HFFc6 (cell line): ENCODE measurements at regions not wholly inside any gene's neighbourhood (a gene's known extent, or its start where the extent isn't known, plus 50 kb on each side); places are given as distances from the start of the nearest gene placed in this dataset.

ENCODE experiments used
- DNase-seq: peaks from one replicate; pipeline ENCODE4 v3.0.0-alpha.2; 2018
- H3K27ac Mint-ChIP-seq: 2 replicates; pipeline ENCODE4 v1.8.0; 2020; ENCODE audit warnings: mild to moderate bottlenecking, mixed read lengths
- H3K27me3 Mint-ChIP-seq: 2 replicates; pipeline ENCODE4 v1.8.0; 2021; ENCODE audit warnings: mild to moderate bottlenecking, moderate library complexity, mixed read lengths; ENCODE audit not compliant: insufficient read depth
- H3K36me3 Mint-ChIP-seq: 2 replicates; pipeline ENCODE4 v1.8.0; 2021; ENCODE audit warnings: low read depth, mixed read lengths
- H3K4me1 Mint-ChIP-seq: 2 replicates; pipeline ENCODE4 v1.8.0; 2020; ENCODE audit warnings: low read depth, mixed read lengths
- H3K4me3 Mint-ChIP-seq: 2 replicates; pipeline ENCODE4 v1.8.0; 2020; ENCODE audit warnings: mild to moderate bottlenecking, moderate library complexity, mixed read lengths
- H3K9me3 Mint-ChIP-seq: 2 replicates; pipeline ENCODE4 v1.8.0; 2020; ENCODE audit warnings: mild to moderate bottlenecking, mixed read lengths
- CTCF ChIP-seq: fragments of 200-600 bp; sonication (generic); IDR thresholded peaks from 2 replicates; pipeline ENCODE4 v1.5.0; 2021; ENCODE audit warnings: antibody characterized with exemption, mild to moderate bottlenecking

- DNase-seq: no peak
- H3K4me3 Mint-ChIP-seq: no peak overlapping the region
- H3K27me3 Mint-ChIP-seq: peaks cover 41% of the 10 kb centered on the region
- TF ChIP-seq CTCF: no peak
- peaks cover 10% of the 10 kb centered on the region; the same call in 1 of the 2 replicates for H3K36me3 Mint-ChIP-seq
- H3K27ac Mint-ChIP-seq: no peak overlapping the region
- peaks cover 24% of the 10 kb centered on the region for H3K9me3 Mint-ChIP-seq
- 0 out of 2 replicates have a peak, but pooled peaks cover 4% of the 10 kb centered on the region for H3K4me1 Mint-ChIP-seq
Observed at GRCh38 chr4:4749137-4749536, 110.3 kb upstream of the MSX1 start.

GRCh38 chr4:4746444-4746843 is 113.0 kb upstream of the MSX1 start:
- Mint-ChIP-seq H3K27me3 (peaks cover 27% of the 10 kb centered on the region), H3K27ac (no peak overlapping the region), H3K4me1 (no peaks in the 10 kb centered on the region), H3K36me3 (peaks cover 10% of the 10 kb centered on the region; the same call in 1 of the 2 replicates), H3K9me3 (peaks cover 24% of the 10 kb centered on the region), H3K4me3 (no peak overlapping the region)
- DNase-seq: no peak
- no peak for TF ChIP-seq CTCF

- Mint-ChIP-seq H3K4me1 (no peaks in the 10 kb centered on the region), H3K4me3 (no peak overlapping the region), H3K36me3 (no peaks in the 10 kb centered on the region), H3K27ac (no peak overlapping the region), H3K9me3 (peaks cover 4% of the 10 kb centered on the region; the same call in 1 of the 2 replicates), H3K27me3 (peaks cover 34% of the 10 kb centered on the region)
- no peak for DNase-seq
- TF ChIP-seq CTCF: no peak
Observed at GRCh38 chr4:4740071-4740470, 119.4 kb upstream of the MSX1 start.

- H3K27me3 Mint-ChIP-seq: peaks cover 47% of the 10 kb centered on the region
- H3K4me1 Mint-ChIP-seq: no peaks in the 10 kb centered on the region
- H3K4me3 Mint-ChIP-seq: no peak overlapping the region
- H3K9me3 Mint-ChIP-seq: no peaks in the 10 kb centered on the region
- TF ChIP-seq CTCF: no peak
- no peaks in the 10 kb centered on the region for H3K36me3 Mint-ChIP-seq
- no peak overlapping the region for H3K27ac Mint-ChIP-seq
- no peak for DNase-seq
Observed at GRCh38 chr4:4735870-4736269, 123.6 kb upstream of the MSX1 start.

GRCh38 chr4:4735136-4735750 is 124.2 kb upstream of the MSX1 start:
- Mint-ChIP-seq H3K27ac (no peak overlapping the region), H3K27me3 (peaks cover 44% of the 10 kb centered on the region)

More at GRCh38 chr4:4735136-4735750, 124.2 kb upstream of the MSX1 start:
- Mint-ChIP-seq H3K4me3 (no peak overlapping the region), H3K36me3 (no peaks in the 10 kb centered on the region), H3K9me3 (no peaks in the 10 kb centered on the region), H3K4me1 (0 out of 2 replicates have a peak, but pooled peaks cover 3% of the 10 kb centered on the region)
- no peak for TF ChIP-seq CTCF
- no peak for DNase-seq
